CD4-positive, alpha-beta T cell (primary cell): ENCODE measurements at regions not wholly inside any gene's neighbourhood (a gene's known extent, or its start where the extent isn't known, plus 50 kb on each side); places are given as distances from the start of the nearest gene placed in this dataset.

Experiments
- ATAC-seq: fragments of 200-7000 bp; cut with Tn5 transposase; one replicate; pipeline ENCODE4 v1.10.0; 2022; ENCODE audit warnings: mild to moderate bottlenecking; ENCODE audit not compliant: poor library complexity
- CTCF ChIA-PET: fragments of 350-600 bp; sonication (Branson Sonifier 250); formaldehyde crosslinking; loops from one replicate; lab custom pipeline; 2021; ENCODE audit warnings: antibody characterized with exemption, inconsistent platforms; lab: Charles Lee
- POLR2A ChIA-PET: fragments of 350-600 bp; sonication (Branson Sonifier 250); formaldehyde crosslinking; loops from one replicate; lab custom pipeline; 2021; ENCODE audit warnings: antibody characterized with exemption, inconsistent platforms; lab: Charles Lee
- DNase-seq, 14 experiments: peaks; one replicate each; pipeline ENCODE4 v3.0.0-alpha.2; 2013 to 2020; ENCODE audit warnings: mixed read lengths in 2 of 14
- H3K27ac ChIP-seq, 2 donors: one replicate each; pipeline versions ENCODE4 v1.5.1 to v1.7.0; 2013; ENCODE audit warnings: low read length in 2 of 2, low read depth in 1 of 2, mild to moderate bottlenecking in 1 of 2
- H3K27me3 ChIP-seq, 2 experiments: 1 replicate in 1 of 2; 2 replicates in 1 of 2; pipeline versions ENCODE4 v1.6.1 to v1.7.0; 2013; ENCODE audit warnings: low read length in 2 of 2, control low read depth in 1 of 2, mild to moderate bottlenecking in 1 of 2, moderate library complexity in 1 of 2; ENCODE audit not compliant: insufficient read depth in 2 of 2, control insufficient read depth in 1 of 2
- H3K36me3 ChIP-seq: one replicate; pipeline ENCODE4 v1.6.1; 2013; ENCODE audit warnings: low read length, control low read depth; ENCODE audit not compliant: insufficient read depth
- H3K4me1 ChIP-seq: one replicate; pipeline ENCODE4 v1.6.1; 2013; ENCODE audit warnings: low read length, control low read depth; ENCODE audit not compliant: insufficient read depth
- H3K4me3 ChIP-seq: one replicate; pipeline ENCODE4 v1.5.1; 2013; ENCODE audit warnings: mild to moderate bottlenecking, low read length, moderate library complexity
- H3K9me3 ChIP-seq, 2 experiments: 1 replicate in 1 of 2; 2 replicates in 1 of 2; pipeline versions ENCODE4 v1.6.1 to v1.7.0; 2013; ENCODE audit warnings: low read length in 2 of 2, mild to moderate bottlenecking in 2 of 2, control low read depth in 1 of 2, moderate library complexity in 1 of 2; ENCODE audit not compliant: control insufficient read depth in 1 of 2, insufficient read depth in 1 of 2
- H3K27ac Mint-ChIP-seq: one replicate; pipeline ENCODE4 v1.8.0; 2020; ENCODE audit warnings: mixed read lengths
- H3K27me3 Mint-ChIP-seq: one replicate; pipeline ENCODE4 v1.8.0; 2021; ENCODE audit warnings: mixed read lengths
- H3K36me3 Mint-ChIP-seq: one replicate; pipeline ENCODE4 v1.8.0; 2021; ENCODE audit warnings: low read depth, mixed read lengths
- H3K4me1 Mint-ChIP-seq: one replicate; pipeline ENCODE4 v1.8.0; 2021; ENCODE audit warnings: low read depth, mixed read lengths
- H3K4me3 Mint-ChIP-seq: one replicate; pipeline ENCODE4 v1.8.0; 2020; ENCODE audit warnings: mild to moderate bottlenecking, mixed read lengths
- H3K9me3 Mint-ChIP-seq: one replicate; pipeline ENCODE4 v1.8.0; 2020; ENCODE audit warnings: mixed read lengths
- CTCF ChIP-seq: fragments of 200-600 bp; IDR thresholded peaks from one replicate; pipeline ENCODE4 v1.8.0; 2022; ENCODE audit warnings: antibody characterized with exemption, mild to moderate bottlenecking
- intact Hi-C, 2 experiments: fragments of 100-400 bp; cut with DNase I in 1 of 2; cut with micrococcal nuclease in 1 of 2; formaldehyde crosslinking; loops; one replicate each; pipeline versions ENCODE4 v1.15.1 to v1.9.0; 2023 to 2025; cut with DNase I, micrococcal nuclease

GRCh38 chr1:5717031-5717682 is 275.1 kb downstream of the NPHP4 start:
- no peak overlapping the region for H3K4me3 ChIP-seq
- CTCF ChIA-PET = no interaction called here

GRCh38 chr1:5716126-5716525 is 276.1 kb downstream of the NPHP4 start:
- Mint-ChIP-seq H3K4me3 (no peak overlapping the region), H3K36me3 (no peaks in the 10 kb centered on the region), H3K4me1 (no peaks in the 10 kb centered on the region), H3K9me3 (peaks cover 2% of the 10 kb centered on the region), H3K27me3 (peaks cover 27% of the 10 kb centered on the region), H3K27ac (no peak overlapping the region)
- CTCF ChIA-PET = no interaction called here
- Histone ChIP-seq H3K27ac (no peak overlapping the region), H3K4me3 (no peak overlapping the region), H3K9me3 (peaks cover 6 to 14% of the 10 kb centered on the region in 2 experiments), H3K27me3 (peaks cover 3 to 8% of the 10 kb centered on the region in 2 experiments), H3K4me1 (no peaks in the 10 kb centered on the region), H3K36me3 (no peaks in the 10 kb centered on the region)
- DNase-seq = no peak
- POLR2A ChIA-PET = no interaction called here
- ATAC-seq = no peak
- no peak for TF ChIP-seq CTCF
- intact Hi-C loops = no loop called here

More at GRCh38 chr1:5717031-5717682, 275.1 kb downstream of the NPHP4 start:
- peaks cover 2% of the 10 kb centered on the region for H3K9me3 Mint-ChIP-seq
- TF ChIP-seq CTCF = no peak
- Histone ChIP-seq H3K27me3 (peaks cover 3 to 8% of the 10 kb centered on the region in 2 experiments), H3K4me1 (no peaks in the 10 kb centered on the region), H3K36me3 (no peaks in the 10 kb centered on the region), H3K9me3 (peaks cover 6 to 12% of the 10 kb centered on the region in 2 experiments), H3K27ac (no peak overlapping the region)
- no peak overlapping the region for H3K4me3 Mint-ChIP-seq
- no peaks in the 10 kb centered on the region for H3K4me1 Mint-ChIP-seq
- no peak overlapping the region for H3K27ac Mint-ChIP-seq
- peaks cover 27% of the 10 kb centered on the region for H3K27me3 Mint-ChIP-seq
- POLR2A ChIA-PET = no interaction called here
- no peaks in the 10 kb centered on the region for H3K36me3 Mint-ChIP-seq
- intact Hi-C loops = no loop called here
- DNase-seq (no peak), ATAC-seq (no peak)

- Histone ChIP-seq H3K4me1 (no peaks in the 10 kb centered on the region), H3K9me3 (peaks cover 6 to 18% of the 10 kb centered on the region in 2 experiments), H3K36me3 (no peaks in the 10 kb centered on the region), H3K27ac (no peak overlapping the region), H3K27me3 (peaks cover 0 to 3% of the 10 kb centered on the region in 2 experiments), H3K4me3 (no peak overlapping the region)
- no peaks in the 10 kb centered on the region for H3K36me3 Mint-ChIP-seq
- ChIA-PET POLR2A (no interaction called here), CTCF (no interaction called here)
- H3K9me3 Mint-ChIP-seq = peaks cover 2% of the 10 kb centered on the region
- no peaks in the 10 kb centered on the region for H3K4me1 Mint-ChIP-seq
- no peak overlapping the region for H3K27ac Mint-ChIP-seq
- intact Hi-C loops = no loop called here
- TF ChIP-seq CTCF = no peak
- ATAC-seq (no peak), DNase-seq (no peak)
- peaks cover 27% of the 10 kb centered on the region for H3K27me3 Mint-ChIP-seq
- H3K4me3 Mint-ChIP-seq = no peak overlapping the region
These were observed 278.9 kb downstream of the NPHP4 start for GRCh38 chr1:5713101-5714010.
